Fibroblast of peridontal ligament (primary cell): ENCODE measurements at regions not wholly inside any gene's neighbourhood (a gene's known extent, or its start where the extent isn't known, plus 50 kb on each side); places are given as distances from the start of the nearest gene placed in this dataset.

Source experiments
- DNase-seq: peaks from one replicate; pipeline ENCODE4 v3.0.0-alpha.2; 2010; ENCODE audit errors: extremely low read depth

DNA sequence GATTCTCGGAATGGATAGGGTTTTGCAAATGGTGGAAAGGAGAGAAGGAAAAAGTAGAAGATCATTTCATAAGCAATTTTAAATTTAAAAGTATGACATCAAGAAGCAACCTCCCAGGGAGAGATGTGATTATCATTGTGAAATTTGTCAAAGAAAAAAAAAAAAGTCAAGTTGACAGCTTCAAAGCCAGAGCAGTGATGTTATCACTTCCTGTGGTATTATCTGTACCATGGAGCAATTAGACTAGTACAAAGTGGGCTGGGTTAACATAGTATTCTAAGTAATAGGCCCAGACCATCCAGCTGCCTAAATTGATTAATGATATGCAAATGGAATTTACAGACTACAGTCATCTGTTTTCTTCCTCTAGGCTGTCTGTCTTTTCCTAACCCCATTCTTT, 84.0 kb upstream of the NPY start:
- no peak for DNase-seq

GRCh38 chr7:24200407-24200966, 83.5 kb upstream of the NPY start:
- DNase-seq, result no peak

- DNase-seq, result no peak
These were observed 82.8 kb upstream of the NPY start for GRCh38 chr7:24201226-24201625.

DNA sequence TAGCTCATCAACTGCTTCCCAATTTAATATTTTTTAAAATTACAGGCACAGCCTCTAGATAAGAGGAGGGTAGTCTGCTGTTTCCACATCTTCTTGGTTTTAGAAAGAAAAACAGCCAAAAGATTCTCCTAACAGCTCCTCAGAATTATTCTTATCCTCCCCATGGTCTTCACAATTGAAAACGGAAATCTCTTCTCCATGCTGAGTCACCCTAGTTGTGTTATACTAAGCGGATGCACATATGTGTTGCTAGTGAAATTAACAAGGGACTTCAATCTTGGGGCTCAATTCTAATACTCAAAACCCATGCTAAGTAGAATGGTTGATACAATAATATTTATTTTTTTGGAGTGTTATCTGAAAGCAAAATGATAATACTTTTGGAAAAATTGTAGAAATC, 71.9 kb upstream of the NPY start:
- DNase-seq, result no peak

- no peak for DNase-seq
These were observed 70.7 kb upstream of the NPY start for GRCh38 chr7:24213311-24213710.

DNA sequence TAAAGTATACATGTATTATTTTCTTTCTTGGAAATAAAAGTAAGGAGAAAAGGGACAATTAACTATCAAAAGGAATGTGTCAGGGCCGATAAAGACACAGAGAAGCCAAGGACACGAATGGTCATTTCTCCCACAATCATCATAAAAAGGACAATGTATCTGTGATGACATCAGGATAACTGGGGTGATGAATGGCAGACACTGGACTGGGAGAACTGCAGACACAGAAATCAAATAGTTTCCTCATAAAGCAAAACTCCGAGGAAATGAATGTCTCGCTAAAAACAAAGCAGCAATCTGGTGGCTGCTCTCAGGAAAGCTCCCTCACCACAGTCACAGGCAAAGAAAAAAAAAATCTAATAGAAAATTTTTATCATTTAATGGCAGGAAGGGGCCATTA, 69.3 kb upstream of the NPY start:
- no peak for DNase-seq

DNA sequence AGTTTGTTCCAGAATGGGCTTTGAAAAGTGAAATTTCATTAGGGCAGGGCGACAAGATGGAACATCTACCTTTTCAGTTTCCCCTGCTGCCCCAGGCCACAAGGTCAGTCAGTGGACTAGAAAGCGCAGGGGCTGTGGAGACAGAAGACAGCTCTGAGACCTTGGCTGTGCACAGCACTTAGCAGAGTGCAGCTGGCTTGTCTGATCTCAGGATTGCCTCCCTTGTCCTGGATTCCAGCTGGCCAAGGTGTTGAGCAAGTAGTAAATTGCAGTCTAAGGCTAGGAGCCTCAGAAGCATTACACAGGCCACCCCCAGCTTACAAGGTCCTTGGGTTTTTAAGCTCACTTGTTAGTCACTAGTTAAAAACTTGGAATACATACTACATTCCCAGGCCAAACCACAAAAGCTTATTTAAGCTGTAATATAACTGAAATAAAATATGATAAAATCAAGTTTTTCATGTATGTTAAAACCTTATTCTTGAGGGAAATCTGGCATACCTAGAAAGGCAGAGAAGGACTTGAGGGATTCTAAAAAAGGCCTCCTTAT, 67.3 kb upstream of the NPY start:
- DNase-seq, result peak; percentile 4

- no peak for DNase-seq
These were observed 62.5 kb upstream of the NPY start for GRCh38 chr7:24221500-24221899.

DNA sequence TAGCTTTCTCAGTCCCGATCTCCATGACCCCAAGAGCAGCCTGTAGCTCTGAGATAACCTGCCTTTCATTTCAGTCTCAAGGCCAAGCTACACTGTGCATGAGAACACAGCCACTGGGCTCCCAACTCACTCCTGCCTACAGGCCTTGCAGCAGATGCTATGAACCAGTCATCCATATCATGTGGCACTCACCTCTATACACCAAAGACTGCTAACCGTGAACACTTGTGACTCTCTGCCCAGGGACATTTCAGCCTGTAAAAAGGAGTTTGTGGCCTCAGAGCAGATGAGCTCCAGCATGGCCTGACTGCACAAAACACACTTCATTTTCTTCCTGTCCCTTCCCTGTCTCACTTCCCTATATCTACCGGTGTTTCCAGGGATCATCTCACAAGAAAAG, 56.9 kb upstream of the NPY start:
- no peak for DNase-seq

- no peak for DNase-seq
These were observed 56.2 kb upstream of the NPY start for GRCh38 chr7:24227603-24228359.

GRCh38 chr7:24229481-24230226, 54.3 kb upstream of the NPY start:
- DNase-seq, result no peak

- no peak for DNase-seq
These were observed 52.5 kb upstream of the NPY start for GRCh38 chr7:24231493-24231892.

- DNase-seq, result no peak
These were observed 50.6 kb upstream of the NPY start for GRCh38 chr7:24233386-24233785.
